HL-60 (cell line): ENCODE measurements at regions not wholly inside any gene's neighbourhood (a gene's known extent, or its start where the extent isn't known, plus 50 kb on each side); places are given as distances from the start of the nearest gene placed in this dataset.

ENCODE experiments used
- DNase-seq, 2 experiments: peaks; one replicate each; pipeline ENCODE4 v3.0.0-alpha.2; 2010 to 2020; ENCODE audit warnings: low read depth in 1 of 2, low spot score in 1 of 2
- H3K27ac ChIP-seq: fragments of 250-450 bp; sonication (Bioruptor Pico); replicated peaks from 2 replicates; pipeline ENCODE4 v1.5.1; 2020; ENCODE audit warnings: mild to moderate bottlenecking, moderate library complexity
- H3K27me3 ChIP-seq: fragments of 250-450 bp; sonication (Bioruptor Pico); 2 replicates; pipeline ENCODE4 v1.5.1; 2021; ENCODE audit warnings: mild to moderate bottlenecking, moderate library complexity; ENCODE audit not compliant: insufficient read depth, poor library complexity, severe bottlenecking
- H3K4me3 ChIP-seq: replicated peaks from 2 replicates; pipeline ENCODE4 v1.5.1; 2011; ENCODE audit warnings: mild to moderate bottlenecking, control low read depth, low read length; ENCODE audit not compliant: insufficient read depth
- CTCF ChIP-seq: IDR thresholded peaks from one replicate; pipeline ENCODE4 v1.5.1; 2011; ENCODE audit warnings: low read length, control low read depth, inconsistent platforms; ENCODE audit not compliant: insufficient read depth
- GABPA ChIP-seq: IDR thresholded peaks from 2 replicates; pipeline ENCODE4 v1.6.1; 2012; ENCODE audit warnings: low read depth
- POLR2AphosphoS5 ChIP-seq: IDR thresholded peaks from 2 replicates; pipeline ENCODE4 v1.6.1; 2012; ENCODE audit warnings: low read depth
- REST ChIP-seq: IDR thresholded peaks from 2 replicates; pipeline ENCODE4 v1.6.1; 2012; ENCODE audit warnings: low read depth; ENCODE audit not compliant: insufficient replicate concordance
- SPI1 ChIP-seq: IDR thresholded peaks from 2 replicates; pipeline ENCODE4 v1.6.1; 2012; ENCODE audit warnings: low read depth, mild to moderate bottlenecking, borderline replicate concordance

- Histone ChIP-seq H3K27me3 (no peaks in the 10 kb centered on the region), H3K4me3 (no peak overlapping the region), H3K27ac (no peak overlapping the region)
- DNase-seq: no peak
- TF ChIP-seq GABPA: no peak
- no peak for TF ChIP-seq SPI1
- TF ChIP-seq REST: no peak
- TF ChIP-seq POLR2AphosphoS5: no peak
- no peak for TF ChIP-seq CTCF
Measured at GRCh38 chr5:20229303-20230005, 241.5 kb upstream of the CDH18 start.

- TF ChIP-seq SPI1 (no peak), POLR2AphosphoS5 (no peak), GABPA (no peak), CTCF (no peak), REST (no peak)
- Histone ChIP-seq H3K27ac (no peak overlapping the region), H3K4me3 (no peak overlapping the region), H3K27me3 (no peaks in the 10 kb centered on the region)
- DNase-seq: no peak
Measured at GRCh38 chr5:20224966-20225365, 237.0 kb upstream of the CDH18 start.

- DNase-seq: no peak
- no peak for TF ChIP-seq CTCF
- TF ChIP-seq POLR2AphosphoS5: no peak
- TF ChIP-seq REST: no peak
- TF ChIP-seq SPI1: no peak
- TF ChIP-seq GABPA: no peak
- Histone ChIP-seq H3K4me3 (no peak overlapping the region), H3K27ac (no peak overlapping the region), H3K27me3 (no peaks in the 10 kb centered on the region)
Measured at GRCh38 chr5:20224046-20224445, 236.0 kb upstream of the CDH18 start.
